H1 (cell line): ENCODE measurements at regions not wholly inside any gene's neighbourhood (a gene's known extent, or its start where the extent isn't known, plus 50 kb on each side); places are given as distances from the start of the nearest gene placed in this dataset.

ENCODE experiments used
- CEBPB ChIP-seq: IDR thresholded peaks from 2 replicates; pipeline ENCODE4 v1.6.1; 2012; ENCODE audit warnings: low read depth, low read length
- CHD7 ChIP-seq: fragments of 300-600 bp; sonication (generic); IDR thresholded peaks from 2 replicates; pipeline ENCODE4 v1.7.1; 2012; ENCODE audit warnings: low read length, moderate library complexity, mild to moderate bottlenecking, inconsistent platforms; ENCODE audit not compliant: insufficient replicate concordance
- CTCF ChIP-seq, 3 experiments: IDR thresholded peaks; 1 replicate in 2 of 3; 2 replicates in 1 of 3; pipeline versions ENCODE4 v1.5.1 to v1.6.1; 2011; ENCODE audit warnings: low read length in 3 of 3, mild to moderate bottlenecking in 3 of 3, inconsistent platforms in 2 of 3, low read depth in 1 of 3, moderate library complexity in 1 of 3; ENCODE audit not compliant: insufficient read depth in 1 of 3; ENCODE audit errors: control extremely low read depth in 1 of 3
- EP300 ChIP-seq, 2 experiments: IDR thresholded peaks; 1 replicate in 1 of 2; 2 replicates in 1 of 2; pipeline ENCODE4 v1.6.1; 2011 to 2012; ENCODE audit warnings: low read depth in 2 of 2, low read length in 2 of 2, mild to moderate bottlenecking in 2 of 2, borderline replicate concordance in 1 of 2, inconsistent platforms in 1 of 2, moderate library complexity in 1 of 2
- JUND ChIP-seq: IDR thresholded peaks from 2 replicates; pipeline ENCODE4 v1.6.1; 2011; ENCODE audit warnings: mild to moderate bottlenecking, improper control_type of control experiment, low read length
- PHF8 ChIP-seq: fragments of 200-600 bp; sonication (generic); conservative IDR thresholded peaks from 2 replicates; pipeline ENCODE4 v1.7.1; 2012; ENCODE audit warnings: low read depth, mild to moderate bottlenecking, inconsistent platforms, low read length, moderate library complexity
- SIRT6 ChIP-seq: IDR thresholded peaks from one replicate; pipeline ENCODE4 v1.7.1; 2012; ENCODE audit warnings: low read length, inconsistent platforms

- TF ChIP-seq CHD7 (no peak), PHF8 (no peak), CTCF (IDR thresholded peaks at IDR 0.05; ENCODE audit: control extremely low read depth in 1 of 3, insufficient read depth in 1 of 3, low read depth in 1 of 3, low read length in 3 of 3) (no peak), JUND (no peak), CEBPB (no peak), EP300 (IDR thresholded peaks at IDR 0.05; ENCODE audit: borderline replicate concordance in 1 of 2, low read depth in 2 of 2, low read length in 2 of 2) (no peak), SIRT6 (no peak)
Measured at GRCh38 chr4:78707268-78707667, 68.9 kb upstream of the BMP2K start.
